Activated CD4-positive, alpha-beta T cell treated with anti-CD3 and anti-CD28 coated beads for 24 hours (primary cell): ENCODE measurements at regions not wholly inside any gene's neighbourhood (a gene's known extent, or its start where the extent isn't known, plus 50 kb on each side); places are given as distances from the start of the nearest gene placed in this dataset.
"Not testable (repeated sequence)": the region's sequence is repeated elsewhere in the genome, so short reads cannot be mapped to it uniquely, and the experiment has no call there.

Experiments
- DNase-seq, 2 donors: peaks; one replicate each; pipeline ENCODE4 v3.0.0-alpha.2; 2020; ENCODE audit warnings: low read depth in 2 of 2

- DNase-seq: no peak
Measured at GRCh38 chr15:70602834-70603560, 160.4 kb downstream of the UACA start.

GRCh38 chr15:70602281-70602680, 161.1 kb downstream of the UACA start:
- no peak for DNase-seq

GRCh38 chr15:70597945-70598344, 165.4 kb downstream of the UACA start:
- no peak for DNase-seq

GRCh38 chr15:70597056-70597603, 166.2 kb downstream of the UACA start:
- DNase-seq: no peak

GRCh38 chr15:70596354-70597055, 166.9 kb downstream of the UACA start:
- no peak for DNase-seq

GRCh38 chr15:70593795-70594194, 169.6 kb downstream of the UACA start:
- DNase-seq: no peak

- no peak for DNase-seq
Measured at GRCh38 chr15:70589728-70590127, 173.6 kb downstream of the UACA start.

- DNase-seq: no peak
Measured at GRCh38 chr15:70589221-70589620, 174.1 kb downstream of the UACA start.

- DNase-seq: no peak
Measured at GRCh38 chr15:70588613-70589012, 174.7 kb downstream of the UACA start.

GRCh38 chr15:70587896-70588567, 175.3 kb downstream of the UACA start:
- DNase-seq: no peak

GRCh38 chr15:70587012-70587634, 176.2 kb downstream of the UACA start:
- not testable (repeated sequence) for DNase-seq

GRCh38 chr15:70586241-70586640, 177.1 kb downstream of the UACA start:
- no peak for DNase-seq

- DNase-seq: no peak
Measured at GRCh38 chr15:70585707-70586034, 177.7 kb downstream of the UACA start.

GRCh38 chr15:70584838-70585706, 178.3 kb downstream of the UACA start:
- peak; percentile 21 to 40 for DNase-seq

GRCh38 chr15:70584441-70584837, 178.9 kb downstream of the UACA start:
- no peak for DNase-seq

GRCh38 chr15:70583006-70583405, 180.4 kb downstream of the UACA start:
- no peak for DNase-seq

- DNase-seq: no peak
Measured at GRCh38 chr15:70582143-70582945, 181.0 kb downstream of the UACA start.

GRCh38 chr15:70580958-70581357, 182.4 kb downstream of the UACA start:
- no peak for DNase-seq

GRCh38 chr15:70580286-70580685, 183.1 kb downstream of the UACA start:
- DNase-seq: no peak

GRCh38 chr15:70579766-70580165, 183.6 kb downstream of the UACA start:
- DNase-seq: no peak
